SU-DHL-6 (cell line): ENCODE measurements at regions not wholly inside any gene's neighbourhood (a gene's known extent, or its start where the extent isn't known, plus 50 kb on each side); places are given as distances from the start of the nearest gene placed in this dataset.
"Not testable (repeated sequence)": the region's sequence is repeated elsewhere in the genome, so short reads cannot be mapped to it uniquely, and the experiment has no call there.

ENCODE experiments used
- H2AFZ ChIP-seq: fragments of 200-600 bp; sonication (generic); 2 replicates; pipeline ENCODE4 v1.6.1; 2014; ENCODE audit warnings: low read depth, mild to moderate bottlenecking, moderate library complexity, mixed read lengths, antibody characterized with exemption, low read length; ENCODE audit not compliant: severe bottlenecking
- H3F3A ChIP-seq: fragments of 200-600 bp; shearing (Covaris generic); 2 replicates; pipeline ENCODE4 v1.6.0; 2016; ENCODE audit warnings: antibody characterized with exemption, mild to moderate bottlenecking; ENCODE audit not compliant: insufficient read depth
- H3K27ac ChIP-seq: fragments of 200-600 bp; sonication (generic); 2 replicates; pipeline ENCODE4 v1.5.1; 2016; ENCODE audit warnings: low read depth, mild to moderate bottlenecking, low read length, moderate library complexity, mixed read lengths
- H3K27me3 ChIP-seq: fragments of 200-600 bp; sonication (generic), shearing (Covaris generic); 2 replicates; pipeline ENCODE4 v1.6.0; 2014; ENCODE audit warnings: mild to moderate bottlenecking, low read length
- H3K36me3 ChIP-seq: fragments of 200-600 bp; sonication (generic); 2 replicates; pipeline ENCODE4 v1.6.1; 2014; ENCODE audit warnings: mild to moderate bottlenecking, low read length, mixed read lengths
- H3K4me2 ChIP-seq: fragments of 300-600, 200-600 bp; shearing (Covaris generic), sonication (generic); 2 replicates; pipeline ENCODE4 v1.6.0; 2014; ENCODE audit warnings: low read length, low read depth, mild to moderate bottlenecking; ENCODE audit not compliant: poor library complexity, severe bottlenecking
- H3K4me3 ChIP-seq: fragments of 200-600 bp; sonication (generic); 2 replicates; pipeline ENCODE4 v1.5.1; 2014; ENCODE audit warnings: antibody characterized with exemption, low read length, mild to moderate bottlenecking, mixed read lengths; ENCODE audit not compliant: insufficient read depth, poor library complexity, severe bottlenecking
- H3K79me2 ChIP-seq: fragments of 200-600 bp; sonication (generic); 2 replicates; pipeline ENCODE4 v1.6.1; 2014; ENCODE audit warnings: mild to moderate bottlenecking, low read length, moderate library complexity; ENCODE audit not compliant: insufficient read depth
- H3K9ac ChIP-seq: fragments of 200-600 bp; sonication (generic); 2 replicates; pipeline ENCODE4 v1.7.0; 2014; ENCODE audit warnings: mild to moderate bottlenecking, low read length
- H3K9me2 ChIP-seq: fragments of 200-600 bp; sonication (generic); replicated peaks from 2 replicates; pipeline ENCODE4 v1.6.1; 2014; ENCODE audit warnings: low read length; ENCODE audit not compliant: insufficient read depth
- H3K9me3 ChIP-seq: fragments of 200-600 bp; sonication (generic); 2 replicates; pipeline ENCODE4 v1.6.1; 2014; ENCODE audit warnings: low read length, mixed read lengths; ENCODE audit not compliant: insufficient read depth
- H4K20me1 ChIP-seq: fragments of 200-600 bp; sonication (generic); 2 replicates; pipeline ENCODE4 v1.6.1; 2014; ENCODE audit warnings: low read depth, mild to moderate bottlenecking, antibody characterized with exemption, low read length, moderate library complexity, mixed read lengths
- EZH2phosphoT487 ChIP-seq: fragments of 200-600 bp; sonication (generic), shearing (Covaris generic); conservative IDR thresholded peaks from 2 replicates; pipeline ENCODE4 v1.6.1; 2018; ENCODE audit warnings: mild to moderate bottlenecking, antibody characterized with exemption, low read length, moderate library complexity, mixed read lengths
- TF ChIP-seq, protein P1 (sequence below): fragments of 200-600 bp; sonication (generic); IDR thresholded peaks from one replicate; pipeline ENCODE4 v1.5.1; 2017; ENCODE audit warnings: antibody characterized with exemption, mild to moderate bottlenecking, low read length, moderate library complexity; ENCODE audit not compliant: insufficient read depth, poor library complexity, severe bottlenecking

DNA sequence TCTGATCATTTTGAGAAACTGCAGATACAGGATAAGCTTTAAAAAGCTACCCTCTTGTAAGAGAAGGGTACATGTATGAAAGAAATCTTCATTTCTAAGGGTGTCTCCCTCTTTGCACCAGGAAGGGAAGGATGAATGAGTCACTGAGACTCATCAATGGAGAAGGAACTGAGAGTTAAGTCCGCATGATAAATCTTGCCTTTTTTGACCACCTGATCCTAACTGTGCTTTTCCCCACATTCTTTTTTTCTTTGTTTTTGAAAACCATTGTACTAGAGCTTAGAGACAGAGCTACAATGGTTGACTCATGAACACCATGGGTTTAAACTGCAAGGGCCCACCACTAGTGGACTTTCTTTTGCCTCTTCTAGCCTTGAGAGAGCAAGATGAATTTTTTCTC, 353.0 kb upstream of the RGS17 start:
- H3K36me3 ChIP-seq = no peaks in the 10 kb centered on the region
- no peak overlapping the region for H3K9ac ChIP-seq
- no peak overlapping the region for H2AFZ ChIP-seq
- no peaks in the 10 kb centered on the region for H3K79me2 ChIP-seq
- no peak for TF ChIP-seq EZH2phosphoT487
- TF ChIP-seq, protein P1, sequence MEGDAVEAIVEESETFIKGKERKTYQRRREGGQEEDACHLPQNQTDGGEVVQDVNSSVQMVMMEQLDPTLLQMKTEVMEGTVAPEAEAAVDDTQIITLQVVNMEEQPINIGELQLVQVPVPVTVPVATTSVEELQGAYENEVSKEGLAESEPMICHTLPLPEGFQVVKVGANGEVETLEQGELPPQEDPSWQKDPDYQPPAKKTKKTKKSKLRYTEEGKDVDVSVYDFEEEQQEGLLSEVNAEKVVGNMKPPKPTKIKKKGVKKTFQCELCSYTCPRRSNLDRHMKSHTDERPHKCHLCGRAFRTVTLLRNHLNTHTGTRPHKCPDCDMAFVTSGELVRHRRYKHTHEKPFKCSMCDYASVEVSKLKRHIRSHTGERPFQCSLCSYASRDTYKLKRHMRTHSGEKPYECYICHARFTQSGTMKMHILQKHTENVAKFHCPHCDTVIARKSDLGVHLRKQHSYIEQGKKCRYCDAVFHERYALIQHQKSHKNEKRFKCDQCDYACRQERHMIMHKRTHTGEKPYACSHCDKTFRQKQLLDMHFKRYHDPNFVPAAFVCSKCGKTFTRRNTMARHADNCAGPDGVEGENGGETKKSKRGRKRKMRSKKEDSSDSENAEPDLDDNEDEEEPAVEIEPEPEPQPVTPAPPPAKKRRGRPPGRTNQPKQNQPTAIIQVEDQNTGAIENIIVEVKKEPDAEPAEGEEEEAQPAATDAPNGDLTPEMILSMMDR = no peak
- H3K9me2 ChIP-seq = no peaks in the 10 kb centered on the region
- no peaks in the 10 kb centered on the region for H4K20me1 ChIP-seq
- H3K9me3 ChIP-seq = no peaks in the 10 kb centered on the region
- no peaks in the 10 kb centered on the region for H3K27me3 ChIP-seq
- no peak overlapping the region for H3K4me2 ChIP-seq
- H3F3A ChIP-seq = no peaks in the 10 kb centered on the region
- no peak overlapping the region for H3K27ac ChIP-seq
- H3K4me3 ChIP-seq = no peak overlapping the region

DNA sequence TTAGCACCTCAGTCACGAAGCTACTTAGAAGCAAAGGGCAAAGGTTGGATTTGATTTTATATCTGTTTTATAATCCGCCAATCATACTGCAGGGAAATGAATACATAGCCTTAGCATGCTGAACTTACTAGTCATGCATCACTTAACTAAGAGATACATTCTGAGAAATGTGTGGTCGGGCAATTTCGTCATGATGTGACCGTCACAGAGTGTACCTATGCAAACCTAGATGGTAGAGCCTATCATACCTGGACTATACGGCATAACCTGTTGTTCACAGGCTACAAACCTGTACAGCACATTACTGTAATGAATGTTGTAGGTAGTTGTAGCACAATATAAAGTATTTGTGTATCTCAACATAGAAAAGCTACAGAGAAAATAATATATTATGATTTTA, 345.2 kb upstream of the RGS17 start:
- Histone ChIP-seq H3K79me2 (no peaks in the 10 kb centered on the region), H2AFZ (no peak overlapping the region), H3K36me3 (no peaks in the 10 kb centered on the region), H3K4me2 (no peak overlapping the region), H3K9me2 (no peaks in the 10 kb centered on the region), H3K9ac (no peak overlapping the region), H3K27me3 (no peaks in the 10 kb centered on the region), H3K4me3 (no peak overlapping the region), H3K27ac (no peak overlapping the region), H4K20me1 (no peaks in the 10 kb centered on the region), H3K9me3 (no peaks in the 10 kb centered on the region), H3F3A (no peaks in the 10 kb centered on the region)
- TF ChIP-seq, protein P1 = no peak
- TF ChIP-seq EZH2phosphoT487 = no peak

DNA sequence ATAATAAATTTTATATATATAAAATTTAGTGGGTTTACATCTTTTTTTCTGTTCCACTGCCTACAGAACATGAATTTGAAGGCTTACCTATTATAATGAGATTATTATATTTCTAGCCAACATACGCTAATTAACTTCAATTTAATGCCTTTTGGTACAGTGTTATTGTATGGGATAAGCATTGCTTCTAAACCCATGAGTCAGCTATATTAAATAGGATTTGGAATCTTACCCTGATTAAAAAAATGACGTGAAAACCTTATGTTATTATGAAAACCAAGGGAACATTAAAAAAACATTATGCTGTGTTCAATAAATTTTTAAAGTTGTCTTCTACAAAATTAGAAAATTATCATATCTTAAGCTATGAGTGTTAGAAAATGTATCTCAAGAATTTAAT, 334.0 kb upstream of the RGS17 start:
- H3K27me3 ChIP-seq = no peaks in the 10 kb centered on the region
- no peak overlapping the region for H3K4me2 ChIP-seq
- no peaks in the 10 kb centered on the region for H3K79me2 ChIP-seq
- H3K9ac ChIP-seq = no peak overlapping the region
- H3F3A ChIP-seq = no peaks in the 10 kb centered on the region
- no peaks in the 10 kb centered on the region for H3K9me2 ChIP-seq
- H2AFZ ChIP-seq = no peak overlapping the region
- no peaks in the 10 kb centered on the region for H3K9me3 ChIP-seq
- no peaks in the 10 kb centered on the region for H3K36me3 ChIP-seq
- TF ChIP-seq, protein P1 = no peak
- no peak for TF ChIP-seq EZH2phosphoT487
- H3K4me3 ChIP-seq = no peak overlapping the region
- H3K27ac ChIP-seq = no peak overlapping the region
- no peaks in the 10 kb centered on the region for H4K20me1 ChIP-seq

DNA sequence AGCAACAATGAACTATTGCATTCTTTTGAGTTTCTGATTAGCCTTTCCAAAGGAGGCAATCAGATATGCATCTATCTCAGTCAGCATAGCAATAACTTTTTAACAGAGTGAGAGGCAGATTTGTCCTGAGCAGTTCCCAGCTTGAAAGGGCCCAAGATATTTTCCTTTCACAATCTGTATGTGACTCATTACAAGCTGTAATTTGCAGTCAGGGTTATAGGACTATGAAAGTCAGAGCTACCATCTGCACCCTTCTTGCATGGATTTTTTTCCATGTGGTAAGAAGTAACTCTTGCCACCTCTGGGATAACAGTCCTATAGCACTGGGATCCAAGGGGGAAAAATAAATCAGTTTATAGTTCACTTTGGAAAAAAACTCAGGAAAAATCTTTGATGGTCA, 318.2 kb upstream of the RGS17 start:
- no peak overlapping the region for H3K4me2 ChIP-seq
- H3F3A ChIP-seq = no peaks in the 10 kb centered on the region
- no peak overlapping the region for H3K27ac ChIP-seq
- H3K4me3 ChIP-seq = no peak overlapping the region
- H2AFZ ChIP-seq = no peak overlapping the region
- no peaks in the 10 kb centered on the region for H3K79me2 ChIP-seq
- no peaks in the 10 kb centered on the region for H3K36me3 ChIP-seq
- H3K27me3 ChIP-seq = no peaks in the 10 kb centered on the region
- TF ChIP-seq, protein P1 = no peak
- no peak for TF ChIP-seq EZH2phosphoT487
- H4K20me1 ChIP-seq = no peaks in the 10 kb centered on the region
- no peak overlapping the region for H3K9ac ChIP-seq
- H3K9me2 ChIP-seq = no peaks in the 10 kb centered on the region
- no peaks in the 10 kb centered on the region for H3K9me3 ChIP-seq

DNA sequence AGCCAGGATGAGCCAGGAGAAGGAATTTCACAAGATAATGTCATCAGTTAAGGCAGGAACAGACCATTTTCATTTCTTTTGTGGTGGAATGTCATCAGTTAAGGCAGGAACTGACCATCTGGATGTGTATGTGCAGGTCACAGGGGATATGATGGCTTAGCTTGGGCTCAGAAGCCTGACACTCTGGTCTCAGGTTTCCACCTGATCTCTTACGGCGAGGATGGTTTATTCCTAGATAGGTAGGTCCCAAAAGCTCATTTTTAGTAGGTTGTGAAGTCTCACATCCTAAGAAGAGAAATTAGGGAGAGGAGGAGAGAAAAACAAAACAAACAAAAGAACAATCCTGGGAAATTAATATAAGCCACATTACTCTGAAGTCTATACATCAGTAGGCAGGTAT, 311.7 kb upstream of the RGS17 start:
- H3K27me3 ChIP-seq, H3F3A ChIP-seq, H3K4me2 ChIP-seq, H3K27ac ChIP-seq, H3K79me2 ChIP-seq, H3K4me3 ChIP-seq, H3K9me3 ChIP-seq, H3K36me3 ChIP-seq, H2AFZ ChIP-seq, H3K9me2 ChIP-seq, H4K20me1 ChIP-seq, H3K9ac ChIP-seq: not testable (repeated sequence)
